ENCODE measurements at regions not wholly inside any gene's neighbourhood (a gene's known extent, or its start where the extent isn't known, plus 50 kb on each side); places are given as distances from the start of the nearest gene placed in this dataset.
"Not testable (repeated sequence)": the region's sequence is repeated elsewhere in the genome, so short reads cannot be mapped to it uniquely, and the experiment has no call there.

GRCh38 chr2:221924576-221924975 is 352.5 kb upstream of the EPHA4 start:
- peak; percentile 65 for DNase-seq (ENCODE audit: low spot score)

GRCh38 chr2:221915926-221916325 is 343.8 kb upstream of the EPHA4 start:
- DNase-seq (ENCODE audit: low spot score) = no peak

GRCh38 chr2:221914334-221914880 is 342.3 kb upstream of the EPHA4 start:
- DNase-seq (ENCODE audit: low spot score) = no peak

GRCh38 chr2:221911890-221912289 is 339.8 kb upstream of the EPHA4 start:
- no peak for DNase-seq (ENCODE audit: low spot score)

- no peak for DNase-seq (ENCODE audit: low spot score)
Observed at GRCh38 chr2:221911321-221911720, 339.2 kb upstream of the EPHA4 start.

- DNase-seq (ENCODE audit: low spot score) = no peak
Observed at GRCh38 chr2:221908518-221908917, 336.4 kb upstream of the EPHA4 start.

- DNase-seq (ENCODE audit: low spot score) = no peak
Observed at GRCh38 chr2:221897718-221898117, 325.6 kb upstream of the EPHA4 start.

GRCh38 chr2:221896505-221897151 is 324.5 kb upstream of the EPHA4 start:
- no peak for DNase-seq (ENCODE audit: low spot score)

GRCh38 chr2:221895366-221896121 is 323.4 kb upstream of the EPHA4 start:
- DNase-seq (ENCODE audit: low spot score) = no peak

- DNase-seq (ENCODE audit: low spot score) = no peak
Observed at GRCh38 chr2:221893501-221893900, 321.4 kb upstream of the EPHA4 start.

GRCh38 chr2:221892006-221892405 is 319.9 kb upstream of the EPHA4 start:
- DNase-seq (ENCODE audit: low spot score) = not testable (repeated sequence)

GRCh38 chr2:221883976-221884375 is 311.9 kb upstream of the EPHA4 start:
- DNase-seq (ENCODE audit: low spot score) = no peak

- no peak for DNase-seq (ENCODE audit: low spot score)
Observed at GRCh38 chr2:221876016-221876415, 303.9 kb upstream of the EPHA4 start.

- DNase-seq (ENCODE audit: low spot score) = no peak
Observed at GRCh38 chr2:221874444-221874843, 302.3 kb upstream of the EPHA4 start.

GRCh38 chr2:221857719-221858118 is 285.6 kb upstream of the EPHA4 start:
- DNase-seq (ENCODE audit: low spot score) = no peak

- DNase-seq (ENCODE audit: low spot score) = no peak
Observed at GRCh38 chr2:221853297-221853696, 281.2 kb upstream of the EPHA4 start.

- DNase-seq (ENCODE audit: low spot score) = no peak
Observed at GRCh38 chr2:221851531-221852045, 279.5 kb upstream of the EPHA4 start.

- DNase-seq (ENCODE audit: low spot score) = no peak
Observed at GRCh38 chr2:221850076-221850475, 278.0 kb upstream of the EPHA4 start.

GRCh38 chr2:221848286-221848685 is 276.2 kb upstream of the EPHA4 start:
- DNase-seq (ENCODE audit: low spot score) = no peak

GRCh38 chr2:221845021-221845365 is 272.9 kb upstream of the EPHA4 start:
- DNase-seq (ENCODE audit: low spot score) = no peak

GRCh38 chr2:221844212-221845020 is 272.3 kb upstream of the EPHA4 start:
- peak; percentile 4 for DNase-seq (ENCODE audit: low spot score)

GRCh38 chr2:221836095-221836494 is 264.0 kb upstream of the EPHA4 start:
- DNase-seq (ENCODE audit: low spot score) = peak; percentile 42
